GM18517 (cell line): ENCODE measurements at regions not wholly inside any gene's neighbourhood (a gene's known extent, or its start where the extent isn't known, plus 50 kb on each side); places are given as distances from the start of the nearest gene placed in this dataset.

Source experiments
- ATAC-seq: cut with Tn5 transposase; IDR thresholded peaks from one replicate; pipeline ENCODE4 v1.9.1; 2021; ENCODE audit warnings: mild to moderate bottlenecking, moderate library complexity; ENCODE audit not compliant: unreplicated experiment

- no peak for ATAC-seq
Measured at GRCh38 chrX:26008042-26008441, 130.1 kb upstream of the MAGEB18 start.

GRCh38 chrX:26008691-26009090, 129.5 kb upstream of the MAGEB18 start:
- no peak for ATAC-seq

- no peak for ATAC-seq
Measured at GRCh38 chrX:26019386-26019785, 118.8 kb upstream of the MAGEB18 start.

GRCh38 chrX:26026179-26026578, 112.0 kb upstream of the MAGEB18 start:
- no peak for ATAC-seq

GRCh38 chrX:26032111-26032912, 105.8 kb upstream of the MAGEB18 start:
- ATAC-seq = no peak

GRCh38 chrX:26037367-26037766, 100.8 kb upstream of the MAGEB18 start:
- ATAC-seq = no peak

- ATAC-seq = no peak
Measured at GRCh38 chrX:26050099-26050498, 88.0 kb upstream of the MAGEB18 start.

- no peak for ATAC-seq
Measured at GRCh38 chrX:26070882-26071281, 67.3 kb upstream of the MAGEB18 start.

- ATAC-seq = no peak
Measured at GRCh38 chrX:26071618-26072017, 66.5 kb upstream of the MAGEB18 start.

- no peak for ATAC-seq
Measured at GRCh38 chrX:26083093-26083492, 55.0 kb upstream of the MAGEB18 start.
